K562 (cell line): ENCODE measurements at regions not wholly inside any gene's neighbourhood (a gene's known extent, or its start where the extent isn't known, plus 50 kb on each side); places are given as distances from the start of the nearest gene placed in this dataset.

Source experiments
- NR2C2 ChIP-seq, 2 experiments: fragments of 200-800 bp in 1 of 2; sonication (Bioruptor generic) in 1 of 2; sonication (generic) in 1 of 2; formaldehyde crosslinking in 1 of 2; IDR thresholded peaks; 2 replicates each; pipeline versions ENCODE4 v1.6.1 to v1.8.0; 2016 to 2022; ENCODE audit warnings: mild to moderate bottlenecking in 1 of 2, missing compliant biosample characterization in 1 of 2, missing genetic modification characterization in 1 of 2, missing genetic modification reagents in 1 of 2
- RBM25 ChIP-seq: fragments of 200-400 bp; formaldehyde crosslinking; IDR thresholded peaks from 2 replicates; pipeline ENCODE4 v1.6.1; 2018; ENCODE audit warnings: low read length, low read depth, moderate library complexity; ENCODE audit not compliant: severe bottlenecking
- SMC3 ChIP-seq: conservative IDR thresholded peaks from 2 replicates; pipeline ENCODE4 v1.6.1; 2011; ENCODE audit warnings: low read depth, low read length, improper control_type of control experiment; ENCODE audit not compliant: insufficient read depth
- ZNF217 ChIP-seq: sonication (generic); formaldehyde crosslinking; IDR thresholded peaks from 2 replicates; pipeline ENCODE4 v1.8.0; 2022; ENCODE audit warnings: mild to moderate bottlenecking, missing genetic modification reagents
- ZNF274 ChIP-seq: IDR thresholded peaks from 2 replicates; pipeline ENCODE4 v1.6.1; 2011; ENCODE audit warnings: low read depth, mild to moderate bottlenecking, low read length, moderate library complexity, borderline replicate concordance
- ZNF407 ChIP-seq: fragments of 450-650 bp; IDR thresholded peaks from 2 replicates; pipeline ENCODE4 v1.6.1; 2016; ENCODE audit warnings: low read depth
- ZNF561 ChIP-seq: fragments of 450-650 bp; formaldehyde crosslinking; conservative IDR thresholded peaks from 2 replicates; pipeline ENCODE4 v1.4.0; 2020; ENCODE audit warnings: mild to moderate bottlenecking, moderate library complexity

- TF ChIP-seq ZNF407, result no peak
- TF ChIP-seq ZNF274, result no peak
- TF ChIP-seq NR2C2 (CRISPR knock-in tag; IDR thresholded peaks at IDR 0.05), result no peak
- TF ChIP-seq NR2C2 (tag; IDR thresholded peaks at IDR 0.05), result no peak
- TF ChIP-seq SMC3, result no peak
- no peak for TF ChIP-seq ZNF561
- no peak for TF ChIP-seq ZNF217
- TF ChIP-seq RBM25, result no peak
Observed at GRCh38 chr9:101991926-101992325, 253.5 kb upstream of the GRIN3A start.
